Esophagus muscularis mucosa (tissue), 3 donors: ENCODE measurements at regions not wholly inside any gene's neighbourhood (a gene's known extent, or its start where the extent isn't known, plus 50 kb on each side); places are given as distances from the start of the nearest gene placed in this dataset.

Experiments used
- EP300 ChIP-seq: sonication (generic); formaldehyde crosslinking; IDR thresholded peaks from one replicate; pipeline ENCODE4 v1.6.1; 2017; ENCODE audit warnings: antibody characterized with exemption
- TF ChIP-seq, protein P1 (sequence below), 3 experiments: fragments of 200-600 bp in 2 of 3; fragments of 450-650 bp in 1 of 3; sonication (generic) in 2 of 3; IDR thresholded peaks; one replicate each; pipeline ENCODE4 v1.5.1; 2017 to 2019; ENCODE audit warnings: antibody characterized with exemption in 3 of 3, mild to moderate bottlenecking in 2 of 3, moderate library complexity in 1 of 3

DNA sequence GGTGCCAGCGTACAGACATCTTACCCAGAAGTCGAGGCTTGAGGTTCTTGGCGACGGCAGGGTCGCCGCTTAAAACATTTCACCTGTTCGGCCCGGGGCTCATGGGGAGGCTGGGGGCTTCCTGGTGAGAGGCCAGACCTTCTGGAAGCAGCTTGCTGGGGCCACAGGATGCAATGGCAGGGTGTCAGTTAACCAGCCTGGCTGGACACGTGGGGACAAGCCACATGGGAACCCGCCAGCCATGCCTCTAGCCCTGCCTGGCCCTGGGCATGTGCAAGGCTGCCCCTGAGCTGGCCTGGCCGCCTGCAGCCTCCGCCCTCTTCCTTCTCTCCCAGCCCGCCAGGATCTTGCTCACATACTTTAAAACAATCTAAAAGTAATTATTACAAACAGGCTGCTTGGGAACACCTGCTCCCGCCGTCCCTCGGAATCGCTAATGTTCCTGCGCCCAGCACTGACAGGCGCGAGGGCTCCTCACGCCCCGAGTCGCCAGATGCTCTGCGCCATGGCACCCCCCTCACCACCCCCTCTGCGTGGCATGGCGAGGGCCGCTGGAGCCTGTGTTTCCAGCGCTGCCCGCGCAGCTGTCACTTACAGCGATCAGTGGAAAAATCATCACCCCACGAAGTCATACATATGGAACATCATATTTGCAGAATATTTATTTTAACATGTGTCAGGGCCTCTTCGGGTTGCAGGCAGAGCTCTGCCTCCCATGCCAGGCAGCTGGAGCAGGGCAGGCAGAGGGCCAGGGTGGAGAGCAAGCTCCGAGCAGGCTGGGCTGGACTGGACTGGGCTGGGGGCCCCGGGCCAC is 188.7 kb upstream of the GSE1 start:
- TF ChIP-seq, protein P1, sequence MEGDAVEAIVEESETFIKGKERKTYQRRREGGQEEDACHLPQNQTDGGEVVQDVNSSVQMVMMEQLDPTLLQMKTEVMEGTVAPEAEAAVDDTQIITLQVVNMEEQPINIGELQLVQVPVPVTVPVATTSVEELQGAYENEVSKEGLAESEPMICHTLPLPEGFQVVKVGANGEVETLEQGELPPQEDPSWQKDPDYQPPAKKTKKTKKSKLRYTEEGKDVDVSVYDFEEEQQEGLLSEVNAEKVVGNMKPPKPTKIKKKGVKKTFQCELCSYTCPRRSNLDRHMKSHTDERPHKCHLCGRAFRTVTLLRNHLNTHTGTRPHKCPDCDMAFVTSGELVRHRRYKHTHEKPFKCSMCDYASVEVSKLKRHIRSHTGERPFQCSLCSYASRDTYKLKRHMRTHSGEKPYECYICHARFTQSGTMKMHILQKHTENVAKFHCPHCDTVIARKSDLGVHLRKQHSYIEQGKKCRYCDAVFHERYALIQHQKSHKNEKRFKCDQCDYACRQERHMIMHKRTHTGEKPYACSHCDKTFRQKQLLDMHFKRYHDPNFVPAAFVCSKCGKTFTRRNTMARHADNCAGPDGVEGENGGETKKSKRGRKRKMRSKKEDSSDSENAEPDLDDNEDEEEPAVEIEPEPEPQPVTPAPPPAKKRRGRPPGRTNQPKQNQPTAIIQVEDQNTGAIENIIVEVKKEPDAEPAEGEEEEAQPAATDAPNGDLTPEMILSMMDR (IDR thresholded peaks at IDR 0.05), result no peak
- TF ChIP-seq EP300, result no peak
